WTC11 (cell line): ENCODE measurements at regions not wholly inside any gene's neighbourhood (a gene's known extent, or its start where the extent isn't known, plus 50 kb on each side); places are given as distances from the start of the nearest gene placed in this dataset.
A peak's percentile ranks its signal among the peaks of the same experiment; 100 is the strongest.

ENCODE experiments used
- ATAC-seq: fragments of 200-7000 bp; cut with Tn5 transposase; 2 replicates; pipeline ENCODE4 v1.10.0; 2021; ENCODE audit warnings: mild to moderate bottlenecking, moderate library complexity
- CTCF ChIA-PET: fragments of 300-600 bp; sonication (Branson Sonifier 250); formaldehyde crosslinking; loops from one replicate; lab custom pipeline; 2021; ENCODE audit warnings: antibody characterized with exemption; lab: Charles Lee
- POLR2A ChIA-PET: fragments of 350-600 bp; sonication (Branson Sonifier 250); formaldehyde crosslinking; loops from one replicate; lab custom pipeline; 2021; ENCODE audit warnings: antibody characterized with exemption; lab: Charles Lee
- DNase-seq: peaks from one replicate; pipeline ENCODE4 v3.0.0; 2021; ENCODE audit warnings: low spot score
- H3K27ac Mint-ChIP-seq: 2 replicates; pipeline ENCODE4 v1.8.0; 2021; ENCODE audit warnings: mixed read lengths
- H3K27me3 Mint-ChIP-seq: 2 replicates; pipeline ENCODE4 v1.8.0; 2021; ENCODE audit warnings: low read depth, mild to moderate bottlenecking, moderate library complexity, mixed read lengths
- H3K36me3 Mint-ChIP-seq: 2 replicates; pipeline ENCODE4 v1.8.0; 2021; ENCODE audit warnings: mixed read lengths
- H3K4me1 Mint-ChIP-seq: 2 replicates; pipeline ENCODE4 v1.8.0; 2022; ENCODE audit warnings: mixed read lengths
- H3K4me3 Mint-ChIP-seq: 2 replicates; pipeline ENCODE4 v1.8.0; 2021; ENCODE audit warnings: mild to moderate bottlenecking, moderate library complexity, mixed read lengths
- H3K9me3 Mint-ChIP-seq: 2 replicates; pipeline ENCODE4 v1.8.0; 2021; ENCODE audit warnings: mixed read lengths
- CBFB ChIP-seq: sonication (generic); formaldehyde crosslinking; IDR thresholded peaks from 2 replicates; pipeline ENCODE4 v1.8.1; 2022; ENCODE audit warnings: mild to moderate bottlenecking, low read depth, missing genetic modification reagents
- CDX4 ChIP-seq: fragments of 250-450 bp; sonication (Bioruptor Pico); IDR thresholded peaks from 2 replicates; pipeline ENCODE4 v1.9.0; 2021; ENCODE audit warnings: moderate library complexity, mild to moderate bottlenecking, inconsistent platforms, borderline replicate concordance
- CREB1 ChIP-seq: sonication (generic); formaldehyde crosslinking; IDR thresholded peaks from 2 replicates; pipeline ENCODE4 v1.8.0; 2023; ENCODE audit warnings: mild to moderate bottlenecking, missing genetic modification reagents
- E2F5 ChIP-seq: sonication (generic); formaldehyde crosslinking; IDR thresholded peaks from 2 replicates; pipeline ENCODE4 v1.8.1; 2022; ENCODE audit warnings: mild to moderate bottlenecking, moderate library complexity, missing genetic modification reagents
- FOXK1 ChIP-seq: sonication (generic); formaldehyde crosslinking; IDR thresholded peaks from 2 replicates; pipeline ENCODE4 v1.8.0; 2022; ENCODE audit warnings: mild to moderate bottlenecking, moderate library complexity, missing genetic modification reagents
- HMGXB4 ChIP-seq: sonication (generic); formaldehyde crosslinking; IDR thresholded peaks from 2 replicates; pipeline ENCODE4 v1.8.1; 2023; ENCODE audit warnings: mild to moderate bottlenecking, moderate library complexity, missing genetic modification reagents
- IRF1 ChIP-seq: sonication (generic); formaldehyde crosslinking; IDR thresholded peaks from 2 replicates; pipeline ENCODE4 v1.8.0; 2023; ENCODE audit warnings: missing genetic modification reagents
- NFATC4 ChIP-seq: fragments of 250-450 bp; sonication (Bioruptor Pico); IDR thresholded peaks from 2 replicates; pipeline ENCODE4 v1.9.0; 2021; ENCODE audit warnings: mild to moderate bottlenecking
- PRRX2 ChIP-seq: fragments of 250-450 bp; sonication (Bioruptor Pico); IDR thresholded peaks from 2 replicates; pipeline ENCODE4 v1.8.0; 2021; ENCODE audit warnings: mild to moderate bottlenecking
- RORB ChIP-seq: fragments of 250-450 bp; sonication (Bioruptor Pico); IDR thresholded peaks from 2 replicates; pipeline ENCODE4 v1.9.0; 2021; ENCODE audit warnings: mild to moderate bottlenecking
- SMAD3 ChIP-seq: sonication (generic); formaldehyde crosslinking; IDR thresholded peaks from 2 replicates; pipeline ENCODE4 v1.8.0; 2022; ENCODE audit warnings: missing genetic modification reagents, mild to moderate bottlenecking, borderline replicate concordance
- SMAD4 ChIP-seq: sonication (generic); formaldehyde crosslinking; IDR thresholded peaks from 2 replicates; pipeline ENCODE4 v1.8.0; 2022; ENCODE audit warnings: mild to moderate bottlenecking, missing genetic modification reagents
- TCF7 ChIP-seq: sonication (generic); formaldehyde crosslinking; IDR thresholded peaks from 2 replicates; pipeline ENCODE4 v1.8.0; 2022; ENCODE audit warnings: mild to moderate bottlenecking, low read depth, missing genetic modification reagents, moderate library complexity
- ZBTB21 ChIP-seq: sonication (generic); formaldehyde crosslinking; IDR thresholded peaks from 2 replicates; pipeline ENCODE4 v1.8.1; 2023; ENCODE audit warnings: mild to moderate bottlenecking, missing genetic modification reagents, borderline replicate concordance
- ZMAT4 ChIP-seq: fragments of 250-450 bp; sonication (Bioruptor Pico); IDR thresholded peaks from 2 replicates; pipeline ENCODE4 v1.9.0; 2021; ENCODE audit warnings: mild to moderate bottlenecking
- ZNF281 ChIP-seq: sonication (generic); formaldehyde crosslinking; IDR thresholded peaks from 2 replicates; pipeline ENCODE4 v1.8.0; 2023; ENCODE audit warnings: mild to moderate bottlenecking, missing genetic modification reagents
- ZNF396 ChIP-seq: fragments of 250-450 bp; sonication (Bioruptor Pico); IDR thresholded peaks from 2 replicates; pipeline ENCODE4 v1.8.0; 2021; ENCODE audit warnings: mild to moderate bottlenecking, moderate library complexity, borderline replicate concordance
- ZNF416 ChIP-seq: fragments of 250-450 bp; sonication (Bioruptor Pico); IDR thresholded peaks from 2 replicates; pipeline ENCODE4 v1.9.0; 2021; ENCODE audit warnings: mild to moderate bottlenecking, inconsistent platforms
- ZNF423 ChIP-seq: fragments of 250-450 bp; sonication (Bioruptor Pico); IDR thresholded peaks from 2 replicates; pipeline ENCODE4 v2.1.2; 2022; ENCODE audit warnings: mild to moderate bottlenecking, moderate library complexity
- ZNF671 ChIP-seq: fragments of 250-450 bp; sonication (Bioruptor Pico); IDR thresholded peaks from 2 replicates; pipeline ENCODE4 v1.8.0; 2021; ENCODE audit warnings: mild to moderate bottlenecking
- ZSCAN18 ChIP-seq: fragments of 250-450 bp; sonication (Bioruptor Pico); IDR thresholded peaks from 2 replicates; pipeline ENCODE4 v2.1.2; 2022; ENCODE audit warnings: mild to moderate bottlenecking, moderate library complexity

GRCh38 chr11:119518746-119519730 lies 96.1 kb upstream of the THY1 start:
- H3K9me3 Mint-ChIP-seq = no peaks in the 10 kb centered on the region
- no peaks in the 10 kb centered on the region for H3K36me3 Mint-ChIP-seq
- peaks cover 5% of the 10 kb centered on the region; the same call in 1 of the 2 replicates for H3K27me3 Mint-ChIP-seq
- peak; percentile 85 for TF ChIP-seq SMAD3 (CRISPR knock-in tag)
- no peak for TF ChIP-seq FOXK1 (CRISPR knock-in tag)
- 0 out of 2 replicates have a peak, but pooled peaks have one; percentile 74 for TF ChIP-seq SMAD4 (CRISPR knock-in tag)
- no peak for TF ChIP-seq ZNF396 (CRISPR knock-in tag)
- 0 out of 2 replicates have a peak, but pooled peaks have one; percentile 43 for TF ChIP-seq ZBTB21 (CRISPR knock-in tag)
- ATAC-seq = peak; percentile 71
- POLR2A ChIA-PET = interaction anchor here (0.6 to 0.8 kb wide), 2 partner anchors 90 to 189 kb away, joined by 3 to 4 read pairs; no protein-coding TSS in a partner anchor
- peaks cover 4% of the 10 kb centered on the region for H3K4me1 Mint-ChIP-seq
- CTCF ChIA-PET = interaction anchor here (0.6 to 1.4 kb wide), 4 partner anchors 15 to 123 kb away, joined by 3 to 10 read pairs (median 5); no protein-coding TSS in a partner anchor
- no peak overlapping the region for H3K27ac Mint-ChIP-seq
- no peak overlapping the region for H3K4me3 Mint-ChIP-seq
- peak; percentile 77 for DNase-seq

- H3K4me1 Mint-ChIP-seq = peaks cover 12% of the 10 kb centered on the region
- ChIA-PET CTCF (interaction anchor here (1.5 kb wide), 1 partner anchor 18 kb away, joined by 4 read pairs; no protein-coding TSS in a partner anchor), POLR2A (no interaction called here)
- H3K27ac Mint-ChIP-seq = no peak overlapping the region
- H3K9me3 Mint-ChIP-seq = no peaks in the 10 kb centered on the region
- no peak for DNase-seq
- TF ChIP-seq FOXK1 (CRISPR knock-in tag) (no peak), E2F5 (CRISPR knock-in tag) (no peak), PRRX2 (no peak), CBFB (no peak), ZNF671 (CRISPR knock-in tag) (no peak), TCF7 (CRISPR knock-in tag) (no peak), NFATC4 (CRISPR knock-in tag) (no peak), CDX4 (no peak), RORB (CRISPR knock-in tag) (no peak), ZNF396 (CRISPR knock-in tag) (no peak), ZNF423 (no peak), HMGXB4 (no peak), ZNF416 (no peak), IRF1 (CRISPR knock-in tag) (no peak), ZSCAN18 (CRISPR knock-in tag) (no peak), ZMAT4 (CRISPR knock-in tag) (no peak), CREB1 (CRISPR knock-in tag) (no peak), ZNF281 (no peak)
- TF ChIP-seq, all 79 proteins: peak for 0
- no peak overlapping the region for H3K4me3 Mint-ChIP-seq
- H3K36me3 Mint-ChIP-seq = no peaks in the 10 kb centered on the region
- H3K27me3 Mint-ChIP-seq = peaks cover 2% of the 10 kb centered on the region; the same call in 1 of the 2 replicates
- no peak for ATAC-seq
These were observed 92.9 kb upstream of the THY1 start for GRCh38 chr11:119515771-119516400.
